ENCODE measurements at regions not wholly inside any gene's neighbourhood (a gene's known extent, or its start where the extent isn't known, plus 50 kb on each side); places are given as distances from the start of the nearest gene placed in this dataset.

GRCh38 chr2:7621018-7621814, 704.0 kb downstream of the RNF144A start:
- DNase-seq = no peak
- Mint-ChIP-seq H3K9me3 (no peaks in the 10 kb centered on the region), H3K27ac (no peak overlapping the region), H3K36me3 (ENCODE audit: low read depth) (no peaks in the 10 kb centered on the region), H3K27me3 (ENCODE audit: insufficient read depth) (no peaks in the 10 kb centered on the region), H3K4me3 (no peak overlapping the region), H3K4me1 (ENCODE audit: low read depth) (peaks cover 13% of the 10 kb centered on the region; the same call in 1 of the 2 replicates)
- TF ChIP-seq CTCF (IDR thresholded peaks at IDR 0.05) = no peak

GRCh38 chr2:7625392-7626138, 708.4 kb downstream of the RNF144A start:
- Mint-ChIP-seq H3K36me3 (ENCODE audit: low read depth) (no peaks in the 10 kb centered on the region), H3K27ac (no peak overlapping the region), H3K27me3 (ENCODE audit: insufficient read depth) (no peaks in the 10 kb centered on the region), H3K4me3 (no peak overlapping the region), H3K9me3 (no peaks in the 10 kb centered on the region), H3K4me1 (ENCODE audit: low read depth) (no peaks in the 10 kb centered on the region)
- no peak for DNase-seq
- TF ChIP-seq CTCF (IDR thresholded peaks at IDR 0.05) = no peak

- no peak for DNase-seq
- Mint-ChIP-seq H3K4me3 (no peak overlapping the region), H3K4me1 (ENCODE audit: low read depth) (no peaks in the 10 kb centered on the region), H3K36me3 (ENCODE audit: low read depth) (no peaks in the 10 kb centered on the region), H3K27me3 (ENCODE audit: insufficient read depth) (no peaks in the 10 kb centered on the region), H3K27ac (no peak overlapping the region), H3K9me3 (no peaks in the 10 kb centered on the region)
- no peak for TF ChIP-seq CTCF (IDR thresholded peaks at IDR 0.05)
Measured at GRCh38 chr2:7626139-7626537, 708.9 kb downstream of the RNF144A start.

- Mint-ChIP-seq H3K36me3 (ENCODE audit: low read depth) (no peaks in the 10 kb centered on the region), H3K4me3 (no peak overlapping the region), H3K4me1 (ENCODE audit: low read depth) (no peaks in the 10 kb centered on the region), H3K9me3 (no peaks in the 10 kb centered on the region), H3K27ac (no peak overlapping the region), H3K27me3 (ENCODE audit: insufficient read depth) (peaks cover 2% of the 10 kb centered on the region; the same call in 1 of the 2 replicates)
- TF ChIP-seq CTCF (IDR thresholded peaks at IDR 0.05) = no peak
- no peak for DNase-seq
Measured at GRCh38 chr2:7627583-7627982, 710.4 kb downstream of the RNF144A start.

- H3K4me3 Mint-ChIP-seq = no peak overlapping the region
- H3K27me3 Mint-ChIP-seq (ENCODE audit: insufficient read depth) = peaks cover 2% of the 10 kb centered on the region; the same call in 1 of the 2 replicates
- TF ChIP-seq CTCF (IDR thresholded peaks at IDR 0.05) = no peak
- no peaks in the 10 kb centered on the region for H3K36me3 Mint-ChIP-seq (ENCODE audit: low read depth)
- H3K27ac Mint-ChIP-seq = no peak overlapping the region
- H3K4me1 Mint-ChIP-seq (ENCODE audit: low read depth) = no peaks in the 10 kb centered on the region
- no peak for DNase-seq
- H3K9me3 Mint-ChIP-seq = no peaks in the 10 kb centered on the region
Measured at GRCh38 chr2:7632420-7632819, 715.2 kb downstream of the RNF144A start.

Data from HFFc6 (cell line).